ENCODE measurements at regions not wholly inside any gene's neighbourhood (a gene's known extent, or its start where the extent isn't known, plus 50 kb on each side); places are given as distances from the start of the nearest gene placed in this dataset.

GRCh38 chr14:38150075-38150474 is 57.6 kb upstream of the SSTR1 start:
- no peak for TF ChIP-seq PRDM1 (tag by site-specific recombination; IDR thresholded peaks at IDR 0.05)
- no peak for TF ChIP-seq KLF9 (tag by site-specific recombination; IDR thresholded peaks at IDR 0.05; ENCODE audit: low read depth)
- TF ChIP-seq ZNF837 (tag by site-specific recombination; IDR thresholded peaks at IDR 0.05), result no peak
- TF ChIP-seq ZNF555 (tag by site-specific recombination; conservative IDR thresholded peaks at IDR 0.05), result no peak
- no peak for TF ChIP-seq KLF1 (tag by site-specific recombination; IDR thresholded peaks at IDR 0.05)
- TF ChIP-seq ZNF704 (tag by site-specific recombination; IDR thresholded peaks at IDR 0.05), result no peak
- TF ChIP-seq SETDB1 (IDR thresholded peaks at IDR 0.05; ENCODE audit: insufficient read length, low read length), result no peak
- no peak for TF ChIP-seq ZNF24 (tag by site-specific recombination; IDR thresholded peaks at IDR 0.05)
- TF ChIP-seq ZNF19 (tag by site-specific recombination; IDR thresholded peaks at IDR 0.05; ENCODE audit: low read depth), result no peak
- TF ChIP-seq ZNF114 (tag by site-specific recombination; IDR thresholded peaks at IDR 0.05), result no peak
- TF ChIP-seq ZNF10 (tag by site-specific recombination; IDR thresholded peaks at IDR 0.05), result no peak
- TF ChIP-seq ZNF561 (tag by site-specific recombination; IDR thresholded peaks at IDR 0.05; ENCODE audit: borderline replicate concordance), result no peak
- H3K4me3 ChIP-seq (ENCODE audit: low read depth, low read length), result no peak overlapping the region
- H3K9me3 ChIP-seq (ENCODE audit: control insufficient read depth, insufficient read depth, low read depth, low read length), result no peaks in the 10 kb centered on the region
- no peaks in the 10 kb centered on the region for H3K36me3 ChIP-seq (ENCODE audit: control insufficient read depth in 2 of 2, insufficient read depth in 1 of 2, low read length in 2 of 2)
- H3K4me1 ChIP-seq (ENCODE audit: control insufficient read depth, insufficient read depth, low read length), result no peaks in the 10 kb centered on the region
- no peak overlapping the region for H3K27ac ChIP-seq (ENCODE audit: extremely low read depth, low read depth, low read length)
- POLR2A ChIA-PET, result no interaction called here
- CTCF ChIA-PET, result no interaction called here
